Activated CD8-positive, alpha-beta T cell treated with anti-CD3 and anti-CD28 coated beads for 36 hours (primary cell): ENCODE measurements at regions not wholly inside any gene's neighbourhood (a gene's known extent, or its start where the extent isn't known, plus 50 kb on each side); places are given as distances from the start of the nearest gene placed in this dataset.

Source experiments
- ATAC-seq: fragments of 200-7000 bp; cut with Tn5 transposase; one replicate; pipeline ENCODE4 v1.10.0; 2021; ENCODE audit warnings: mild to moderate bottlenecking, moderate library complexity
- CTCF ChIA-PET: fragments of 350-600 bp; sonication (Branson Sonifier 250); formaldehyde crosslinking; loops from one replicate; lab custom pipeline; 2021; ENCODE audit warnings: antibody characterized with exemption; lab: Charles Lee
- POLR2A ChIA-PET: fragments of 350-600 bp; sonication (Branson Sonifier 250); formaldehyde crosslinking; loops from one replicate; lab custom pipeline; 2021; ENCODE audit warnings: antibody characterized with exemption; lab: Charles Lee
- DNase-seq: peaks from one replicate; pipeline ENCODE4 v3.0.0-alpha.2; 2020
- H3K27ac Mint-ChIP-seq: one replicate; pipeline ENCODE4 v1.8.0; 2021; ENCODE audit warnings: mild to moderate bottlenecking, mixed read lengths
- H3K27me3 Mint-ChIP-seq: one replicate; pipeline ENCODE4 v1.8.0; 2021; ENCODE audit warnings: mixed read lengths
- H3K36me3 Mint-ChIP-seq: one replicate; pipeline ENCODE4 v1.8.0; 2021; ENCODE audit warnings: low read depth, mixed read lengths
- H3K4me1 Mint-ChIP-seq: one replicate; pipeline ENCODE4 v1.8.0; 2021; ENCODE audit warnings: low read depth, mixed read lengths
- H3K4me3 Mint-ChIP-seq: one replicate; pipeline ENCODE4 v1.8.0; 2021; ENCODE audit warnings: mild to moderate bottlenecking, moderate library complexity, mixed read lengths
- H3K9me3 Mint-ChIP-seq: one replicate; pipeline ENCODE4 v1.8.0; 2021; ENCODE audit warnings: mixed read lengths
- intact Hi-C: fragments of 100-400 bp; cut with micrococcal nuclease; formaldehyde crosslinking; loops from one replicate; pipeline ENCODE4 v1.10.0; 2022
- TF ChIP-seq, protein P1 (sequence below): fragments of 200-600 bp; IDR thresholded peaks from one replicate; pipeline ENCODE4 v1.8.0; 2022; ENCODE audit warnings: antibody characterized with exemption, mild to moderate bottlenecking

DNA sequence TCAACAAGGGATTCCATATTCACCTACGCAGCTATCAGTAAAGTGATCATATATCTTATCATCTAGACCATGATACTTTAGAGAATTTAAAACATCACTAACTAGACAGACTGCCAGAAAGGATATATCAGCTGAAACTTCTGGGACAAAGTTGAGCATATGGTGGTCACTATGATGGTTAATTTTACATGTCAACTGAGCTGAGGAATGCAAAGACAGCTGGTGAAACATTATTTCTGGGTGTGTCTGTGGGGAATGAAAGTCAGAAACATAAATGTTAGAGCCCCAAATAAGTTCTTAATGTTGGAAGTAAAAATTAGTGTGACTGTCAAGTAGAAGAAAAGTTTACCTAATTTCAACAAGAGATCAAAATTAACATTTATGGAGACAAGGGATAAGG is 440.0 kb upstream of the IRAK1BP1 start:
- Mint-ChIP-seq H3K36me3 (no peaks in the 10 kb centered on the region), H3K9me3 (peaks cover 7% of the 10 kb centered on the region), H3K27ac (no peak overlapping the region), H3K4me3 (no peak overlapping the region), H3K4me1 (no peaks in the 10 kb centered on the region), H3K27me3 (no peaks in the 10 kb centered on the region)
- TF ChIP-seq, protein P1, sequence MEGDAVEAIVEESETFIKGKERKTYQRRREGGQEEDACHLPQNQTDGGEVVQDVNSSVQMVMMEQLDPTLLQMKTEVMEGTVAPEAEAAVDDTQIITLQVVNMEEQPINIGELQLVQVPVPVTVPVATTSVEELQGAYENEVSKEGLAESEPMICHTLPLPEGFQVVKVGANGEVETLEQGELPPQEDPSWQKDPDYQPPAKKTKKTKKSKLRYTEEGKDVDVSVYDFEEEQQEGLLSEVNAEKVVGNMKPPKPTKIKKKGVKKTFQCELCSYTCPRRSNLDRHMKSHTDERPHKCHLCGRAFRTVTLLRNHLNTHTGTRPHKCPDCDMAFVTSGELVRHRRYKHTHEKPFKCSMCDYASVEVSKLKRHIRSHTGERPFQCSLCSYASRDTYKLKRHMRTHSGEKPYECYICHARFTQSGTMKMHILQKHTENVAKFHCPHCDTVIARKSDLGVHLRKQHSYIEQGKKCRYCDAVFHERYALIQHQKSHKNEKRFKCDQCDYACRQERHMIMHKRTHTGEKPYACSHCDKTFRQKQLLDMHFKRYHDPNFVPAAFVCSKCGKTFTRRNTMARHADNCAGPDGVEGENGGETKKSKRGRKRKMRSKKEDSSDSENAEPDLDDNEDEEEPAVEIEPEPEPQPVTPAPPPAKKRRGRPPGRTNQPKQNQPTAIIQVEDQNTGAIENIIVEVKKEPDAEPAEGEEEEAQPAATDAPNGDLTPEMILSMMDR, result no peak
- CTCF ChIA-PET, result no interaction called here
- POLR2A ChIA-PET, result no interaction called here
- intact Hi-C loops, result no loop called here
- ATAC-seq (no peak), DNase-seq (no peak)

DNA sequence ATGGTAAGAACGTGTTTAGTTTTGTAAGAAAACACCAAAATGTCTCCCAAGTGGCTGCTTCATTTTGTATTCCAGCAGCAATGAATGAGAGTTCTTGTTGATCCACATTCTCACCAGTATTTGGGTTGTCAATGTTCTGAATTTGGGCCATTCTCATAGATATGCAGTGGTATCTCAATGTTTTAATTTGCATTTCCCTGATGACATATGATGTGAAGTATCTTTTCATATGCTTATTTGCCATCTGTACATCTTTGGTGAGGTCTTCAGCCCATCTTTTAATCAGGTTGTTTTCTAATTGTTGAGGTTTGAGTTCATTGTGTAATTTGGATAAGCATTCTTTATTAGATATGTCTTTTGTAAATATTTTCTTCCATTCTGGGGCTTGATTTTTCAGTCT is 436.8 kb upstream of the IRAK1BP1 start:
- TF ChIP-seq, protein P1, result no peak
- POLR2A ChIA-PET, result no interaction called here
- no peaks in the 10 kb centered on the region for H3K36me3 Mint-ChIP-seq
- ATAC-seq (no peak), DNase-seq (no peak)
- no peak overlapping the region for H3K4me3 Mint-ChIP-seq
- H3K27ac Mint-ChIP-seq, result no peak overlapping the region
- H3K27me3 Mint-ChIP-seq, result no peaks in the 10 kb centered on the region
- intact Hi-C loops, result no loop called here
- CTCF ChIA-PET, result no interaction called here
- H3K9me3 Mint-ChIP-seq, result no peaks in the 10 kb centered on the region
- H3K4me1 Mint-ChIP-seq, result no peaks in the 10 kb centered on the region

DNA sequence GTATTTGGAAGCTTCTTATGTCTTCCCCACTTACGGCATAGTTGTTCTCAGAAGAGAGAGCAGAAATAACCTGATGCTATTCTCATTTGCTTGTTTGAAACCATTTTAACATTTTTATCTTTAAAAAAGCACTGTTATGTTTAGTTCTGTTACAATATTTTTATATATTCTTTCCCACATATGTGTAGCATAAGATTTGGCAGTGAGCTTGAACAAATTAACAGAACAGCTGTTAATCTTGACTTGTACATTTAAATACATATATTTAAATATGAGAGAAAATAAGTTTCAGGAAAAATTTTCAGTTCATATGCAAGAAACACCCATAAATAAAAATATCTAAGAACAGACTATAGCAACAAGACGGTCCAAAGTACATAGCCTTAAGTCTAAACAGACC is 431.7 kb upstream of the IRAK1BP1 start:
- ATAC-seq, result no peak
- CTCF ChIA-PET, result interaction anchor here (1.2 kb wide), 1 partner anchor 10 kb away, joined by 3 read pairs; no protein-coding TSS in a partner anchor
- no peaks in the 10 kb centered on the region for H3K4me1 Mint-ChIP-seq

DNA sequence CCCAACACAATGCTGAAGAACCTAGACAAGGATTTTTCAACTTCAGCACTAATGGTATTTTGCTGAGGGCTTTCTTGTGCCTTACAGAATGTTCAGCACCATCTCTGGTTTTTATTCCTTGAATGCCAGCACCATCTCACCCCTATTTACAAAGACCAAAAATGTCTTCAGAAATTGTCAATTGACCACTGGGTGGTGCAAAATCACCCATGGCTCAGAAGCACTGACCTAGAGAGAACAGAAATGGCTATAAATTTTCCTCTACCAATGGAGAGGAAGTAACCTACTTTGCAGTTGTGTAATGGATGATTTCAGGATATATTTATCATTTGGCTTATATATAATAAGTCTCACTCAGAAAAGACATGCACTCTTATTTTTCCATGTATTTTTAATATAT is 431.0 kb upstream of the IRAK1BP1 start:
- Mint-ChIP-seq H3K9me3 (peaks cover 1% of the 10 kb centered on the region), H3K4me1 (no peaks in the 10 kb centered on the region), H3K27me3 (no peaks in the 10 kb centered on the region), H3K27ac (no peak overlapping the region), H3K4me3 (no peak overlapping the region), H3K36me3 (no peaks in the 10 kb centered on the region)
- ATAC-seq (no peak), DNase-seq (no peak)
- CTCF ChIA-PET, result interaction anchor here (1.2 kb wide), 1 partner anchor 10 kb away, joined by 3 read pairs; no protein-coding TSS in a partner anchor
- TF ChIP-seq, protein P1, result no peak
- intact Hi-C loops, result no loop called here
- POLR2A ChIA-PET, result no interaction called here

More for the DNA sequence above, 431.7 kb upstream of the IRAK1BP1 start:
- H3K27ac Mint-ChIP-seq, result no peak overlapping the region
- no peak overlapping the region for H3K4me3 Mint-ChIP-seq
- no peaks in the 10 kb centered on the region for H3K27me3 Mint-ChIP-seq
- H3K36me3 Mint-ChIP-seq, result no peaks in the 10 kb centered on the region
- TF ChIP-seq, protein P1, result no peak
- DNase-seq, result no peak
- POLR2A ChIA-PET, result no interaction called here
- intact Hi-C loops, result no loop called here
- peaks cover 1% of the 10 kb centered on the region for H3K9me3 Mint-ChIP-seq

DNA sequence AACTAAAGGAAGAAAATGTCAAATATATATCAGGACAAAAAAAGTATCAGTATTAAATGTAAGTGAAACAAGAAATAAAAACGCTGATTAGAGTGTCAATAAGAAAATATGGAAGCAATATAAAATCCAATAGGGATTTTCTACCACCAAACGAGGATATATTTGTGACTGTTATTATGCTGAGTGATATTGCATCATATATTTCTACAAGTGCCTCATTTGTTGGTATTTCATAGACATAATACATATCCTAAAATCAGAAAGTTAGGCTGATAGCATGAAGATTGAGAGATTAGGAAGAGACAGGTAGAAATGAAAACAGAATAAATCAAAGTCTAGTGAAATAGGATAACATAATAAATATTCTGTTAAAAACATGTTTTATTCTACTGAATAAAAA is 429.2 kb upstream of the IRAK1BP1 start:
- ChIA-PET POLR2A (no interaction called here), CTCF (no interaction called here)
- H3K4me1 Mint-ChIP-seq, result no peaks in the 10 kb centered on the region
- TF ChIP-seq, protein P1, result no peak
- intact Hi-C loops, result no loop called here
- no peak overlapping the region for H3K27ac Mint-ChIP-seq
- no peaks in the 10 kb centered on the region for H3K36me3 Mint-ChIP-seq
- no peak overlapping the region for H3K4me3 Mint-ChIP-seq
- ATAC-seq (no peak), DNase-seq (no peak)
- peaks cover 1% of the 10 kb centered on the region for H3K9me3 Mint-ChIP-seq
- H3K27me3 Mint-ChIP-seq, result no peaks in the 10 kb centered on the region
